Calu3 (cell line): ENCODE measurements at regions not wholly inside any gene's neighbourhood (a gene's known extent, or its start where the extent isn't known, plus 50 kb on each side); places are given as distances from the start of the nearest gene placed in this dataset.

Experiments used
- BruUV-seq: library from RNA; stranded (reverse); fragments of 400-500 nt; replicated peaks from 2 replicates; lab custom pipeline; 2021; lab: Mats Ljungman, UMichigan
- CTCF ChIA-PET: fragments of 300-600 bp; sonication (Branson Sonifier 250); formaldehyde crosslinking; loops from one replicate; lab custom pipeline; 2022; ENCODE audit warnings: antibody characterized with exemption; lab: Charles Lee
- DNase-seq: peaks from one replicate; pipeline ENCODE4 v3.0.0; 2022
- H3K27ac Mint-ChIP-seq: one replicate; pipeline ENCODE4 v1.8.0; 2022; ENCODE audit warnings: mixed read lengths; ENCODE audit not compliant: unreplicated experiment
- H3K27me3 Mint-ChIP-seq: one replicate; pipeline ENCODE4 v1.8.0; 2022; ENCODE audit warnings: mixed read lengths; ENCODE audit not compliant: unreplicated experiment
- H3K36me3 Mint-ChIP-seq: one replicate; pipeline ENCODE4 v1.8.0; 2022; ENCODE audit warnings: mild to moderate bottlenecking, moderate library complexity, mixed read lengths; ENCODE audit not compliant: insufficient read depth, unreplicated experiment
- H3K4me1 Mint-ChIP-seq: one replicate; pipeline ENCODE4 v1.8.0; 2022; ENCODE audit warnings: mild to moderate bottlenecking, low read depth, mixed read lengths; ENCODE audit not compliant: unreplicated experiment
- H3K4me3 Mint-ChIP-seq: one replicate; pipeline ENCODE4 v1.8.0; 2022; ENCODE audit warnings: mild to moderate bottlenecking, low read depth, moderate library complexity, mixed read lengths; ENCODE audit not compliant: unreplicated experiment
- H3K9me3 Mint-ChIP-seq: one replicate; pipeline ENCODE4 v1.8.0; 2022; ENCODE audit warnings: low read depth, mixed read lengths; ENCODE audit not compliant: unreplicated experiment
- intact Hi-C: fragments of 100-400 bp; cut with micrococcal nuclease; formaldehyde crosslinking; loops from one replicate; pipeline ENCODE4 v1.10.0; 2022; ENCODE audit not compliant: unreplicated experiment
- TF ChIP-seq, protein P1 (sequence below): fragments of 200-600 bp; IDR thresholded peaks from one replicate; pipeline ENCODE4 v1.8.0; 2022; ENCODE audit warnings: antibody characterized with exemption; ENCODE audit not compliant: unreplicated experiment

DNA sequence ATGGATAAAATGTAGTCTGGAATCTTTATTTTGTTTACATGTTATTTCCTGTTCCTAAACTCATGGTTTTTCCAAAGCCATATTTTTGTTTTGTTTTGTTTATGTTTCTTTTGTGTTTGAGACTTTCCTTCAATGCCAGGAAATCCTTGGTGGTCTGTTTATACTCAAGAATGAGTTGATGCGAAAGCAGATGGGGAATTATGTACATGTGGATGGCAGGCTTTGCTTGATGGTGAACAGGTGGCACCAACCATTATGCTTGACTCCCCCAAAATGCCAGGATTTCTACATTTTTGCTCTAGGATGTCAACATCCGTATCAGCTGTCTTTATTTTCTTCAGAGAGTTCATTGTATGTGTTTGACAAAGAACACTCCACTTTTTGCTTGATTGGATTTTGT, 448.5 kb downstream of the PRDM2 start:
- Mint-ChIP-seq H3K4me1 (no peaks in the 10 kb centered on the region), H3K27ac (no peak overlapping the region), H3K36me3 (no peaks in the 10 kb centered on the region), H3K27me3 (no peaks in the 10 kb centered on the region), H3K9me3 (peaks cover 6% of the 10 kb centered on the region), H3K4me3 (no peak overlapping the region)
- intact Hi-C loops: no loop called here
- DNase-seq: no peak
- TF ChIP-seq, protein P1, sequence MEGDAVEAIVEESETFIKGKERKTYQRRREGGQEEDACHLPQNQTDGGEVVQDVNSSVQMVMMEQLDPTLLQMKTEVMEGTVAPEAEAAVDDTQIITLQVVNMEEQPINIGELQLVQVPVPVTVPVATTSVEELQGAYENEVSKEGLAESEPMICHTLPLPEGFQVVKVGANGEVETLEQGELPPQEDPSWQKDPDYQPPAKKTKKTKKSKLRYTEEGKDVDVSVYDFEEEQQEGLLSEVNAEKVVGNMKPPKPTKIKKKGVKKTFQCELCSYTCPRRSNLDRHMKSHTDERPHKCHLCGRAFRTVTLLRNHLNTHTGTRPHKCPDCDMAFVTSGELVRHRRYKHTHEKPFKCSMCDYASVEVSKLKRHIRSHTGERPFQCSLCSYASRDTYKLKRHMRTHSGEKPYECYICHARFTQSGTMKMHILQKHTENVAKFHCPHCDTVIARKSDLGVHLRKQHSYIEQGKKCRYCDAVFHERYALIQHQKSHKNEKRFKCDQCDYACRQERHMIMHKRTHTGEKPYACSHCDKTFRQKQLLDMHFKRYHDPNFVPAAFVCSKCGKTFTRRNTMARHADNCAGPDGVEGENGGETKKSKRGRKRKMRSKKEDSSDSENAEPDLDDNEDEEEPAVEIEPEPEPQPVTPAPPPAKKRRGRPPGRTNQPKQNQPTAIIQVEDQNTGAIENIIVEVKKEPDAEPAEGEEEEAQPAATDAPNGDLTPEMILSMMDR: no peak
- CTCF ChIA-PET: no interaction called here
- BruUV-seq: no TSS peak

DNA sequence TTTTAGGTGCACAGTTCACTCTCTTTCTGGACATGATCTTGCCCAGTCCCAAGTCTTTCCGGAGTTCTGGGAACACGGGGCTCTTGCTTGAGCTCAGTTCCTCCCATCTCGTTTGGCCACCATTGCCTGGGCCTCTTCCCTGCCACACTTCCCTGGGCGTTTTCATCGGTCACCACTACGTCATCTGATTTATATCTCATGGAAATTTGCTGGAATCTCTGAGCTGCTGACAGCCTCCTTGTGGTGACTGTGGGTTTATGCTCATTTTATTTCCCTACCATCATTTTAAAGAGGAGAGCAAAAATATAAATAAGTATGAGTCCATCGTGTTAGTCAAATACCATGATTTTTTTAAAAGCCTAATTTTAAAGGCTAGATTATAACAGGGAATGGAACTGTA, 449.1 kb upstream of the KAZN start:
- Mint-ChIP-seq H3K27me3 (no peaks in the 10 kb centered on the region), H3K27ac (no peak overlapping the region), H3K4me3 (no peak overlapping the region), H3K9me3 (peaks cover 7% of the 10 kb centered on the region), H3K36me3 (no peaks in the 10 kb centered on the region), H3K4me1 (no peaks in the 10 kb centered on the region)
- BruUV-seq: no TSS peak
- CTCF ChIA-PET: no interaction called here
- TF ChIP-seq, protein P1: no peak
- no peak for DNase-seq
- intact Hi-C loops: no loop called here

DNA sequence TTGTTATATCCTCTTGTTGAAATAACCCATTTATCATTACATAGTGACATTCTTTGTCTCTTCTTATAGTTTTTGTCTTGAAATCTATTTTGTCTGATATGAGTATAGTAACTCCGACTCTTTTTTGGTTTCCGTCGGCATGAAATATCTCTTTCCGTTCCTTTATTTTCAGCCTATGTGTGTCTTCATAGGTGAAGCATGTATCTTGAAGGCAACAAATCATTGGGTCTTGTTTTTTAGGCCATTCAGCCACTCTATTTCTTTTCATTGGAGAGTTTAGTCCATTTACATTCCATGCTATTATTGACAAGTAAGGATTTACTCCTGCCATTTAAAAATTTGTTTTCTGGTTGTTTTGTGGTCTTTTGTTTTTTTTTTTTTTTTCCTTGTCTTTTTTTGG, 441.9 kb upstream of the KAZN start:
- Mint-ChIP-seq H3K4me3 (no peak overlapping the region), H3K4me1 (no peaks in the 10 kb centered on the region), H3K27me3 (no peaks in the 10 kb centered on the region), H3K9me3 (peaks cover 11% of the 10 kb centered on the region), H3K27ac (no peak overlapping the region), H3K36me3 (no peaks in the 10 kb centered on the region)
- no peak for DNase-seq
- CTCF ChIA-PET: interaction anchor here (0.7 kb wide), 1 partner anchor 63 kb away, joined by 4 read pairs; no protein-coding TSS in a partner anchor
- intact Hi-C loops: no loop called here
- no TSS peak for BruUV-seq
- TF ChIP-seq, protein P1: no peak

DNA sequence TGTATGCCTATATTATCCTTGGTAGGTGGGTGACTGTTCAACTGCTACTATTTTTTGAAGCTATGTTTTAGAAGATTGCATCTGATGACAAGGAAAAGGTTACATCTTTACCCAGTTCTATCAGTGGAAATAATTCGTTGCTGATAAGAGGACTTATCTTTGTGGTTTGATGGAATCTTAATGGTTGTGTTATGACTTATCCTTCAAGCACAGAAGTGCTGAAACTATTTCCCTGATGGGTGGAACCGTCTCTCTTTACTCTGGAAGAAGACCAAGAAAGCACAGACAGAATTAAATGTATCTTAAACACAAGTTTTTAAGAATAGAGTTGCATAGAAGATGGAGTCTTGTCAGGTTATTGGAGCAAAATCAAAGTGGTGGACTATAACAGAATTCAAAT, 437.7 kb upstream of the KAZN start:
- H3K4me3 Mint-ChIP-seq: no peak overlapping the region
- TF ChIP-seq, protein P1: no peak
- H3K27ac Mint-ChIP-seq: no peak overlapping the region
- CTCF ChIA-PET: no interaction called here
- H3K9me3 Mint-ChIP-seq: peaks cover 13% of the 10 kb centered on the region
- DNase-seq: no peak
- H3K27me3 Mint-ChIP-seq: no peaks in the 10 kb centered on the region
- no peaks in the 10 kb centered on the region for H3K36me3 Mint-ChIP-seq
- intact Hi-C loops: no loop called here
- no TSS peak for BruUV-seq
- no peaks in the 10 kb centered on the region for H3K4me1 Mint-ChIP-seq
